SK-N-SH (cell line): ENCODE measurements at regions not wholly inside any gene's neighbourhood (a gene's known extent, or its start where the extent isn't known, plus 50 kb on each side); places are given as distances from the start of the nearest gene placed in this dataset.
A peak's percentile ranks its signal among the peaks of the same experiment; 100 is the strongest.

Experiments
- CTCF ChIA-PET: fragments of 300-600, 350-600 bp; formaldehyde crosslinking; extraction: SDS; loops from one replicate; lab custom pipeline; 2021; lab: Yijun Ruan, JAX
- POLR2A ChIA-PET: fragments of 350-600 bp; sonication (Branson Sonifier 250); formaldehyde crosslinking; extraction: SDS; loops from one replicate; lab custom pipeline; 2020; ENCODE audit warnings: antibody characterized with exemption, inconsistent platforms; lab: Yijun Ruan, JAX
- DNase-seq: peaks from one replicate; pipeline ENCODE4 v3.0.0; 2012
- H2AFZ ChIP-seq: fragments of 200-600 bp; sonication (generic); 2 replicates; pipeline ENCODE4 v1.8.1; 2016; ENCODE audit warnings: antibody characterized with exemption, mild to moderate bottlenecking, low read depth
- H3F3A ChIP-seq: fragments of 200-600 bp; sonication (generic); replicated peaks from 2 replicates; pipeline ENCODE3; 2016; ENCODE audit warnings: antibody characterized with exemption, mild to moderate bottlenecking; ENCODE audit not compliant: insufficient read depth
- H3K27ac ChIP-seq, 2 experiments: fragments of 200-500 bp in 1 of 2; fragments of 200-600 bp in 1 of 2; sonication (Bioruptor generic) in 1 of 2; sonication (generic), shearing (Covaris generic) in 1 of 2; 2 replicates each; pipeline versions ENCODE4 v1.5.1 to v1.6.1; 2014 to 2016; ENCODE audit warnings: low read depth in 2 of 2, inconsistent platforms in 1 of 2, low read length in 1 of 2, mild to moderate bottlenecking in 1 of 2, mixed read lengths in 1 of 2
- H3K27me3 ChIP-seq: fragments of 200-600 bp; sonication (generic), shearing (Covaris generic); 2 replicates; pipeline ENCODE4 v1.6.1; 2016; ENCODE audit warnings: mixed run types; ENCODE audit not compliant: insufficient read depth
- H3K36me3 ChIP-seq, 2 experiments: fragments of 200-500 bp in 1 of 2; fragments of 200-600 bp in 1 of 2; sonication (Bioruptor generic) in 1 of 2; sonication (generic) in 1 of 2; replicated peaks in 1 of 2; 2 replicates each; pipeline versions ENCODE3 to v1.5.1; 2014 to 2016; ENCODE audit warnings: low read length in 1 of 2, mild to moderate bottlenecking in 1 of 2; ENCODE audit not compliant: insufficient read depth in 2 of 2, control insufficient read depth in 1 of 2
- H3K4me1 ChIP-seq, 2 experiments: fragments of 200-500 bp in 1 of 2; fragments of 200-600 bp in 1 of 2; sonication (Bioruptor generic) in 1 of 2; sonication (generic), shearing (Covaris generic) in 1 of 2; 2 replicates each; pipeline versions ENCODE4 v1.5.1 to v1.6.1; 2014 to 2016; ENCODE audit warnings: low read depth in 1 of 2, low read length in 1 of 2, mixed run types in 1 of 2; ENCODE audit not compliant: insufficient read depth in 2 of 2, control insufficient read depth in 1 of 2
- H3K4me2 ChIP-seq: fragments of 200-600 bp; sonication (generic), shearing (Covaris generic); 2 replicates; pipeline ENCODE4 v1.6.1; 2017; ENCODE audit warnings: mixed run types
- H3K4me3 ChIP-seq, 2 experiments: fragments of 200-500 bp in 1 of 2; fragments of 200-600 bp in 1 of 2; sonication (Bioruptor generic) in 1 of 2; sonication (generic), shearing (Covaris generic) in 1 of 2; 2 replicates each; pipeline versions ENCODE4 v1.5.1 to v1.8.1; 2014 to 2016; ENCODE audit warnings: low read depth in 2 of 2, inconsistent platforms in 1 of 2, low read length in 1 of 2, mild to moderate bottlenecking in 1 of 2, mixed read lengths in 1 of 2, moderate library complexity in 1 of 2
- H3K79me2 ChIP-seq: fragments of 200-600 bp; sonication (generic); 2 replicates; pipeline ENCODE4 v1.8.1; 2017; ENCODE audit warnings: mild to moderate bottlenecking; ENCODE audit not compliant: insufficient read depth
- H3K9ac ChIP-seq: fragments of 200-600 bp; sonication (generic); 2 replicates; pipeline ENCODE4 v1.6.1; 2017; ENCODE audit warnings: mixed run types
- H3K9me2 ChIP-seq: fragments of 200-600 bp; sonication (generic); 2 replicates; pipeline ENCODE4 v1.6.1; 2017; ENCODE audit warnings: mixed run types
- H3K9me3 ChIP-seq: fragments of 200-600 bp; sonication (generic); 2 replicates; pipeline ENCODE4 v1.6.1; 2017; ENCODE audit warnings: mixed run types, mild to moderate bottlenecking, moderate library complexity
- H4K20me1 ChIP-seq: fragments of 200-600 bp; sonication (generic); 2 replicates; pipeline ENCODE4 v1.6.1; 2017; ENCODE audit warnings: mild to moderate bottlenecking, mixed run types; ENCODE audit not compliant: insufficient read depth
- IRF3 ChIP-seq: fragments of 150-350 bp; IDR thresholded peaks from 2 replicates; pipeline ENCODE4 v1.6.1; 2016; ENCODE audit warnings: mild to moderate bottlenecking, low read depth, low read length
- MAX ChIP-seq: IDR thresholded peaks from 2 replicates; pipeline ENCODE4 v1.4.0; 2012; ENCODE audit warnings: low read depth
- MXI1 ChIP-seq: IDR thresholded peaks from 2 replicates; pipeline ENCODE4 v1.6.1; 2012; ENCODE audit warnings: mild to moderate bottlenecking, low read depth, low read length, improper control_type of control experiment
- NFIC ChIP-seq: IDR thresholded peaks from 2 replicates; pipeline ENCODE4 v1.4.0; 2012; ENCODE audit warnings: borderline replicate concordance
- POLR2AphosphoS5 ChIP-seq: IDR thresholded peaks from 2 replicates; pipeline ENCODE4 v1.6.1; 2012; ENCODE audit warnings: low read depth, low read length
- RCOR1 ChIP-seq: fragments of 150-350 bp; IDR thresholded peaks from 2 replicates; pipeline ENCODE4 v1.6.1; 2017; ENCODE audit warnings: antibody characterized with exemption, low read length
- RFX5 ChIP-seq: IDR thresholded peaks from 2 replicates; pipeline ENCODE4 v1.6.1; 2012; ENCODE audit warnings: mild to moderate bottlenecking, improper control_type of control experiment, low read length
- SIN3A ChIP-seq: IDR thresholded peaks from 2 replicates; pipeline ENCODE4 v1.6.1; 2012; ENCODE audit warnings: low read depth, mild to moderate bottlenecking, low read length, moderate library complexity, borderline replicate concordance
- SMC3 ChIP-seq: IDR thresholded peaks from 2 replicates; pipeline ENCODE4 v1.6.1; 2012; ENCODE audit warnings: low read depth, low read length, improper control_type of control experiment
- TAF1 ChIP-seq: IDR thresholded peaks from 2 replicates; pipeline ENCODE4 v1.6.1; 2012; ENCODE audit warnings: low read depth, mild to moderate bottlenecking, low read length, moderate library complexity, borderline replicate concordance
- TCF12 ChIP-seq: IDR thresholded peaks from 2 replicates; pipeline ENCODE4 v1.4.0; 2012
- YY1 ChIP-seq: IDR thresholded peaks from 2 replicates; pipeline ENCODE4 v1.4.0; 2012; ENCODE audit warnings: low read depth, mild to moderate bottlenecking
- WGBS: methylation state at CpG from one replicate; pipeline ENCODE4 v1.1.6; 2017; ENCODE audit warnings: low lambda C conversion rate; 5-methylcytosine and 5-hydroxymethylcytosine counted together

GRCh38 chr4:166502660-166503059, 629.6 kb downstream of the TLL1 start:
- TF ChIP-seq YY1, result no peak
- TF ChIP-seq POLR2AphosphoS5, result no peak
- TF ChIP-seq NFIC, result no peak
- no peak for TF ChIP-seq MXI1
- no peak for TF ChIP-seq TCF12
- Histone ChIP-seq H3F3A (no peaks in the 10 kb centered on the region), H2AFZ (no peak overlapping the region), H4K20me1 (no peaks in the 10 kb centered on the region), H3K27ac (no peak overlapping the region), H3K9ac (no peak overlapping the region), H3K9me2 (no peaks in the 10 kb centered on the region), H3K27me3 (no peaks in the 10 kb centered on the region), H3K4me3 (no peak overlapping the region), H3K4me1 (no peaks in the 10 kb centered on the region), H3K4me2 (no peak overlapping the region), H3K9me3 (no peaks in the 10 kb centered on the region), H3K79me2 (no peaks in the 10 kb centered on the region), H3K36me3 (no peaks in the 10 kb centered on the region)
- ChIA-PET CTCF (interaction anchor here (1.4 kb wide), 1 partner anchor 9 kb away, joined by 4 read pairs; no protein-coding TSS in a partner anchor), POLR2A (no interaction called here)
- WGBS, result 30% methylated on average over 6 of the region's 9 CpGs
- no peak for DNase-seq

GRCh38 chr4:166506051-166506450, 633.0 kb downstream of the TLL1 start:
- Histone ChIP-seq H3K27ac (no peak overlapping the region), H3K9me3 (no peaks in the 10 kb centered on the region)
- TF ChIP-seq RCOR1, result no peak
- no peak for TF ChIP-seq MAX
- TF ChIP-seq POLR2AphosphoS5, result no peak
- no peak for TF ChIP-seq YY1
- TF ChIP-seq SIN3A, result no peak
- TF ChIP-seq IRF3, result no peak
- no peak for TF ChIP-seq TAF1
- no peak for TF ChIP-seq RFX5
- no peak for TF ChIP-seq NFIC
- no peak for TF ChIP-seq SMC3
- TF ChIP-seq, all 33 proteins: peak for 0
- Histone ChIP-seq H3K4me2 (no peak overlapping the region), H3K9me2 (0 out of 2 replicates have a peak, but pooled peaks cover 2% of the 10 kb centered on the region), H3K36me3 (no peaks in the 10 kb centered on the region), H3K9ac (no peak overlapping the region), H4K20me1 (no peaks in the 10 kb centered on the region), H2AFZ (peak overlapping the region; percentile 45; the same call in 1 of the 2 replicates), H3K79me2 (no peaks in the 10 kb centered on the region), H3K27me3 (no peaks in the 10 kb centered on the region), H3K4me3 (no peak overlapping the region), H3F3A (no peaks in the 10 kb centered on the region), H3K4me1 (no peaks in the 10 kb centered on the region)
- no peak for DNase-seq
- WGBS, result 8% methylated on average over 3 of the region's 3 CpGs
- ChIA-PET CTCF (interaction anchor here (0.8 kb wide), 1 partner anchor 88 kb away, joined by 3 read pairs; no protein-coding TSS in a partner anchor), POLR2A (no interaction called here)
